Activated CD8-positive, alpha-beta memory T cell treated with anti-CD3 and anti-CD28 coated beads for 24 hours (primary cell): ENCODE measurements at regions not wholly inside any gene's neighbourhood (a gene's known extent, or its start where the extent isn't known, plus 50 kb on each side); places are given as distances from the start of the nearest gene placed in this dataset.

Experiments used
- DNase-seq: peaks from one replicate; pipeline ENCODE4 v3.0.0-alpha.2; 2020

DNA sequence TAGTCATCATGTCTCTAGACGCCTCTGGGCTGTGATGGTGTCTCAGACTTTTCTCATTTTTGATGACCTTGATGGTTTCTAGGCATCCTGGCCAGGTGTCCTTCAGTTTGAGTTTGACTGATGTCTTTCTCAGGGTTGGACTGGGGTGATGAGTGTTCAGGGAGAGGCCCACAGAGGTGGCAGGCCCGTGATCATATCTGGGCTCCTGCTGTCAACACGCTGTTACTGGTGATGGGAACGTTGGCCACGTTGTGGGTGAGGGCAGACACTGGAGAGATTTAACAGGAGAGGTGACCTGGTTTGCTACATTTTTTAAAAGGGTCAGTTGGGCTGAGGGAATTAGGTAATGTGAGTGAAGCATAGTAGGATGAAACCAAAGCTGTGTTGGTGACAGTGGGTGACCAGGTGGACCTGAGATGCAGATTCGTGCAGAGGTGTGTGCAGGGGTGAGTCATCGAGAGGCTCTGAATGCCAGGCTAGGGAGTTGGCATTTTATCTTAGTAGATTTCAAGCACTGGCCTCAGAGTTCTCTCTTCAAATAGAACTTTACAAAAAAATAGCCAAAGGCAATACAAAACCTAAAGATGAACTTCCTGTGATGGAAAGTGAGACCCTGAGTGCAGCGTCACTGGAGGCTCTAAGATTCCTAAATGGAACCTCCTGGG is 174.1 kb downstream of the CDH26 start:
- no peak for DNase-seq

DNA sequence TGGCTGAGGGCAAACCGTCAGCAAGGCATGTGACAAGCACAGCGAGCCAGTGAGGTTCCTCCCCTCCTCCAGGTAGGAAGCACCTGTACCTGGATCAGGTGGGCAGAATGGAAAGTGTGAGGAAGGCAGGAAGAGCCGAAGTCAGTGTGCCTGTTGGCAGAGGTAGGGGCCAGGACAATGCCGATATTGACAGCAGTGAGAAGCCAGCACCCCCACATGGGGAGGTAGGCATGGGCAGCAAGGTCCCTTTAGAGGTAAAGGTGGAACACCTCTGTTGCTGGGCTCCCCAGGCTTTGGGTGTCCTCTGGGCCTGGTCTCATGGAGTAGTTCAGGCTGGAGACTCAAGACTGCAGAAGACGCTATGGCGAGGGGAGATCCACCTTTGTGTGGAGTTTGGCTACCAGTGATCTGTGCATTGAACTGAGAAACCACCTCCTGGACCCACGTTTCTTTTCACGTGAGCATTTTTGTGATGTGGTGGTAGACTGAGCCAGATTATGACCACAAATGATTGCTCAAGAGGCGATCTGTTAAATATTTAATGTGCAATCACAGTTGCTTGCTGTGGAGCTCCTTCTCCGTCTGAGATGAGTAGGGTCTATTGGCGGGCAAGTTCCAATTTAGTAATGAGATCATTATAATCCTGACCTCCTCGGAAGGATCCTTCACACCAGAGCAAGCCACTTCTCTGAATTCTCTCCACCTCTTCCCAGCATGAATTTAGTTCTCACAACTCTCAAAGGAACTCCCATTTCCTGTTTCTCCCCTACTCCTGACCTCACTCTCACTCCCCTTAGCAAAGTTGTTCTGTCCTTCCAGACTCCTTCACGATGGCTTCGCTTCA is 174.8 kb downstream of the CDH26 start:
- no peak for DNase-seq

- no peak for DNase-seq
Measured at GRCh38 chr20:60135276-60135675, 177.1 kb downstream of the CDH26 start.

DNA sequence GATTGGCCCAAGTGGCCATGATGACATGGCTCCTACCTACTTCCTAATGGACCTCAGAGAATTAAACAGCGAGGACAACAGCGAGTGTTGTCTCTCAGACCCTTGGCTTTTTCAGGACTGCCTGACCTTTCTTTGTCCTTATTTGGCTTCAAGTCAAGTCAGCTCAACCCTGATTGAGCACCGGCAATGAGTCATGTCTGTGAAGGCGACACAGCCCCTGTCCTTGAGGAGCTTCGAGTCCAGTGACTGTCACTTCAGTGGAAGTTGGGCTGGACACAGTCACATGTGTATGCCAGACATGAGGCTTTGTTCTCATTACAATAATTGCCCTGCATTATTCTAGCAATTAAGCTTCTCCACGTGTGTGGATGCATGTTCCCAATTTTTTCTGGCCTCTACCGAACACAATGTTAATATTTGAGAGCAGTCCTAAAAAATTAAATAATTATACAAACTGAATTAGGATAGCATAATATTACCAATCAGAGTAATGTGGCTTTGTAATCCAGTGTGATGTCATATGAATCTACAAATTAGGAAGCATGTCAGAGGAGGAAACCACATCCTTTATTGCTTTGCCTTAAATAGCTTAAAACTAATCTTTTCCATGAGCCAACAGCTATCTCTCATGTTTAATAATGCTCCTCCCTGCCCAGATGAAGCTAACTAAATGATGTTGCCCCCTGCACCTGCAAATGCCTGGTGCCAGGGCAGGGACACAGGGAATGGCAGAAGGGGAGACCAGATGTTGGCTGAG is 178.6 kb downstream of the CDH26 start:
- no peak for DNase-seq

- peak; percentile 63 for DNase-seq
Measured at GRCh38 chr20:60137657-60138245, 179.5 kb downstream of the CDH26 start.

DNA sequence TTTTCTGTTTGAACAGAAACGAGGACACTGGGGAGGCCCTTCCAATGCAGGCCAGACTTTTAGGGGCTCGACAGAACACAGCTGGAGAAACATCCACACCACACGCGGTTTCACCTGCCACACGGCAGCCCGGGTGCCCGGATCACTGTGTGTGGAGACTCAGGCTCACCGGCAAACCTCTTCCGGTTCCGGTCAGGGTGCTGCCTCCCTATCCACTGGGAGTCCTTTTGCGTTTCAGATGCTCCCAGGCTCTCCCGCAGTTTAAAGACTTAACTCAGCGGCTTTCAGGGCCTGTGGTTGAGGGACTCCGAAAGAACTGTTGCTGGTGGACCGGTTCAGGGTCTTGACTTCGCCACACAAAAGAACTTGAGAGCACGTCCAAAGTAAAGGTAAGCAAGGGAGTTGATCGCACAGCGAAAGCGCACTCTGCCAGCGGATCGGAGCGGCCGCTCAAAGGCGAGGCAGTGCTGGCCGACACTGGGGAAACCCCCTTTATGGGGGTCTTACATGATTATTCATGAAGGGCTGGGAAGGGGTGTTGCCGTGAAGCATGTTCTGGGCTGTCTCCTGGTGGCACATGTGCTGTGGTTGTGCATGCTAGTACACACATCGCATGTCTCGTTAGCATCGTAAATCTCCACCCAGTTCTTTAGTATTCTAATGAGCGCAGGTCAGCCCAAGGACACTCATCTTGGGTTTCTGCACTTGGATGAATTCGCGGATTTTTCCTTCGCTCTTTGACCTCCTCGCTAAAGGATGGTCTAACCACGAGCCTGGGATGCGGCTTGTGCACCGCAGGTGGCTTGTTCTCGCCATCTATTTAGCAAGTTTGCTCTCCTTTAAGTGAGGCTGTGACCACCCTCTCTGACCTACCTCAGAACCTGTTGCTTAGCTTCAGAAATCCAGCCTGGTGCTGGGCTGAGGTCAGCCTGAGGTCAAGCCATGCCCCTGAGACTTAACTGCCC is 180.3 kb downstream of the CDH26 start:
- peak; percentile 68 for DNase-seq

GRCh38 chr20:60139663-60140446 is 181.6 kb downstream of the CDH26 start:
- no peak for DNase-seq

DNA sequence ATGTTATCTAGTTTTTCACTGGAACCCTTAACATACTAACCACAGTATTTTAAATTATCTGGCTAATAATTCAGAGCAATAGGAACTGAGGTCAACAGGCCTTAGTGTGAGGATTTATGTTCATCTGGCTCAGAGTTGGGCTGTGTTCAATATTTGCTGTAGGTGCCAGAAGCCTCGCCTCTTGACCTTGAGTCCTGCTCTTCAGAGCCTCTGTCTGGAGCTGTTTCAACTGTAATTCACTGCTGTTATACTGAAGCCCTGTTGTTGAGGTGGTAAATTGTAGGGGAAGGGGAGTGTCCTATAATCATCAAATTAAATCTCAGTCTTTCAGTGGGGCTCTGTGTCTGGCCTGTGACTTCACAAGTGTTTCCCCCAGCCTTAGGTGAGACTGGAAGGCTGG is 184.4 kb downstream of the CDH26 start:
- no peak for DNase-seq

- DNase-seq = no peak
Measured at GRCh38 chr20:60143261-60143842, 185.1 kb downstream of the CDH26 start.

DNA sequence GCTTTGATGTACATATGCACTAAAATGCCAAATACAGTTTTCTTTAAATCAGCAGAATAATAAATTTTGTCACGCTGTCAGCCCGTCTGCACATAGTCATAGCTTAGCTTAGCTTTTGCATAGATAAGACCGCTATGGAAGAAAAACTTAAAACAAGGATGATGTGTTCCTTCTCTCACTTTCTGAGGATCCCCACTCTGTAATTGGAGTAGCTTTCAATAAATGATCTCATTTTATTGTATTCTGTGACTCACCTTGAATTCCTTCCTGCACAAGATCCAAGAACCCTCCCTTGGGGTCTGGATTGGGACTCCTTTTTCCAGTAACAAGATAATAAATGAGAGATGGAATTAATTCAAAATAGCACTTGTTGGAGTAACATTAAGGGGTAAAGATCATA is 186.2 kb downstream of the CDH26 start:
- DNase-seq = no peak

DNA sequence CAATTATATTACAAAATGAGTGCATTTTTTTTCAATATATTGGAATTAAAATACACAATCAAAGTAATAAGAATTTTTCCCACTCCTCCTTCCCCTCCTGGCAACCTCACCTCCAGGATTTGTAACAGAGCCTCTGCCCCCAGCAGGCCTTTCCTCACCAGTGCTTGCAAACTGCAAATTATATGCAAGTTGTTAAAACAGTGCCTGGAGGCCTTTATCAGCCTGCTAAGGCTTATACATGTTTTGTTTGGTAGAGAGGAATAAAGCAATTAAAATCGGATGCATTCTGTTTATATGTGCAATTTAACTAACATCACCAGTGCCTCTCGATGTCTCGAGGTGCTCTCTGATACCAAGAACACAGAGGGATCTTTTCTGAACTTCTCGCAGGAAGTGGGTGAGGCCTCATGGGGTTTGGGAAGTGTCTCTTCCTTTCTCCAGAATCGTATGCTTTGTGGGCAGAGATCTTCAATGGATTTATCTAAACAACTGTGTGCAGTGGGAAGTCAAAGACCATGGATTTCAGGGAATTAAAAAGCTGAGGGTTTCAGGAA is 186.8 kb downstream of the CDH26 start:
- no peak for DNase-seq

- DNase-seq = no peak
Measured at GRCh38 chr20:60147004-60147403, 188.8 kb downstream of the CDH26 start.

- no peak for DNase-seq
Measured at GRCh38 chr20:60148885-60149284, 190.7 kb downstream of the CDH26 start.

DNA sequence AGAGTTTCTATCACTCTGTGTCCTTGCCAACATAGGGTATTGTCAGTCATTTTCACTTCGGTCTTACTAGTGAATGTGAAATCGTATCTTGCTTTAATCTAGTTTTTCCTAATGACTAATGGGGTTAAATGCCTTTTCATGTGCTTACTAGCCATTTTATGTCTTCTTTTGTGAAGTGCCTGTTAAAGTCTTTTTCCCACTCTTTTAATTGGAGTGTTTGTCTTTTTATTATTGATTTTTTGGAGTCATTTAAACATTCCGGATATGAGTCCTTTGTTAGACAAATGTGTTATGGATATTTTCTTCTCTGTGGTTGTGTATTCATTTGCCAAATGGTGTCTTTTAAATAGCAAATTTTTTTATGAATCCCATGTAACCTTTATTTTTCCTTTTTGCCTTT is 194.6 kb downstream of the CDH26 start:
- DNase-seq = no peak

- DNase-seq = no peak
Measured at GRCh38 chr20:60160451-60161145, 202.4 kb downstream of the CDH26 start.

- no peak for DNase-seq
Measured at GRCh38 chr20:60167812-60168211, 209.6 kb downstream of the CDH26 start.

DNA sequence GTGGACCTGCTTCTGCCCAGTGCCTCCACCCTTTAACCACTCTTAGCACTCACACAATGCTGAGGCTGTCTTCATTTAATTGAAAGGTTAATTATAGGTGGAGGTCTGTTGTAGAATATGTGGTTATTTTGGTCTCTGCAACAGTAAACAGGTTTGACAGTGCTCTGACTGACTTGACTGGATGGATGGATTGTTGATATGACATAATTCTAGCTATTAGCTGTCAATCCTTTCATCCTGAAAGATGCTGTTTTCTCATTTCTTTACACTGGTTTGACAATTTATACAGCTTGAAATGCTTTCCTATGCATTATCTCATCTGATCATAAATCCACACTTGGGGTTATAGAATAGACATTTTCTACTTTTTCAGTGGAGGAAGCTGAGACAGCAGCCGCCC is 210.7 kb downstream of the CDH26 start:
- DNase-seq = no peak

DNA sequence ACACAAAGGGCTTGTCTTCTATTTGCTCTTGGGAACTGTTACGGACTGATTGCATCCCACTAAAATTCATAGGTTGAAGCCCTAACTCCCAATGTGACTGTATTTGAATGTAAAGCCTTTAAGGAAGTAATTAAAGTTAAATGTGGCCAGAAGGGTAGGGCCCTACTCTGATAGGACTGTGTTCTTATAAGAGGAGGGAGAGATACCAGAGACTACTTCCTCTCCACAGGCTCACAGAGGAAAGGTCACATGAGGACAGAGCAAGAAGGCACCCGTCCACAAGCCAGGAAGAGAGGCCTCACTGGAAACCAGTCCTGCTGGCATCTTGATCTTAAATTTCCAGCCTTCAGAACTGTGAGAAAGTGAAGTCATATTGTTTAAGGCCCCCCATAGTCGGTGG is 211.9 kb downstream of the CDH26 start:
- DNase-seq = no peak

GRCh38 chr20:60171313-60171712 is 213.1 kb downstream of the CDH26 start:
- DNase-seq = no peak

GRCh38 chr20:60171738-60172137 is 213.5 kb downstream of the CDH26 start:
- DNase-seq = no peak
